Upper lobe of right lung (tissue), 1 donor: ENCODE measurements at regions not wholly inside any gene's neighbourhood (a gene's known extent, or its start where the extent isn't known, plus 50 kb on each side); places are given as distances from the start of the nearest gene placed in this dataset.
"Not testable (repeated sequence)": the region's sequence is repeated elsewhere in the genome, so short reads cannot be mapped to it uniquely, and the experiment has no call there.

Experiments used
- ATAC-seq: fragments of 200-7000 bp; cut with Tn5 transposase; one replicate; pipeline ENCODE4 v1.9.1; 2020; ENCODE audit warnings: mild to moderate bottlenecking, moderate library complexity
- DNase-seq: peaks from one replicate; pipeline ENCODE4 v3.0.0-alpha.2; 2020
- H3K27ac ChIP-seq: fragments of 200-600 bp; one replicate; pipeline ENCODE4 v1.8.0; 2022
- H3K27me3 ChIP-seq: fragments of 200-600 bp; one replicate; pipeline ENCODE4 v1.8.0; 2022; ENCODE audit warnings: mild to moderate bottlenecking
- H3K36me3 ChIP-seq: fragments of 200-600 bp; one replicate; pipeline ENCODE4 v1.8.0; 2022
- H3K4me1 ChIP-seq: fragments of 200-600 bp; one replicate; pipeline ENCODE4 v1.8.0; 2022
- H3K4me3 ChIP-seq: fragments of 200-600 bp; one replicate; pipeline ENCODE4 v1.8.0; 2022; ENCODE audit warnings: mild to moderate bottlenecking
- H3K9me3 ChIP-seq: fragments of 200-600 bp; one replicate; pipeline ENCODE4 v1.8.0; 2022
- CTCF ChIP-seq: fragments of 200-600 bp; IDR thresholded peaks from one replicate; pipeline ENCODE4 v1.8.0; 2022; ENCODE audit warnings: antibody characterized with exemption
- intact Hi-C: fragments of 100-400 bp; cut with DNase I; formaldehyde crosslinking; loops from one replicate; pipeline ENCODE4 v1.11.0; 2022
- donor health status: DM: no; HTN: yes; CAD: no; lungs with severe emphysema.

GRCh38 chr13:91056746-91057145 lies 290.7 kb upstream of the MIR17HG start:
- no peak for TF ChIP-seq CTCF
- Histone ChIP-seq H3K36me3 (no peaks in the 10 kb centered on the region), H3K27me3 (no peaks in the 10 kb centered on the region), H3K27ac (no peak overlapping the region), H3K9me3 (no peaks in the 10 kb centered on the region), H3K4me1 (no peaks in the 10 kb centered on the region), H3K4me3 (no peak overlapping the region)
- DNase-seq (no peak), ATAC-seq (no peak)
- intact Hi-C loops = no loop called here

DNA sequence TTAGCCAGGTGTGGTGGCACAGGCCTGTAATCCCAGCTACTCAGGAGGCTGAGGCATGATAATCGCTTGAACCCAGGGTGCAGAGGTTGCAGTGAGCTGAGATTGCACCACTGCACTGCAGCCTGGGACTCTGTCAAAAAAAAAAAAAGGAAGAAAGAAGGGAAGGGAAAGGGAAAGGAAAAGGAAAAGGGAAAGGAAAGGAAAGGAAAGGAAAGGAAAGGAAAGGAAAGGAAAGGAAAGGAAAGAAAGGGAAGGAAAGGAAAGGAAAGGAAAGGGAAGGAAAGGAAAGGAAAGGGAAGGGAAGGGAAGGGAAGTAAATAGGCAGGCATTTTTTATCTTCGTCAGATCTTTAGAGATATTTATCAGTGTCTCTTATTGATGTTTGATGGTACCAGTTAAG lies 290.0 kb upstream of the MIR17HG start:
- H3K9me3 ChIP-seq, intact Hi-C loops, H3K36me3 ChIP-seq, H3K27ac ChIP-seq, ATAC-seq, H3K27me3 ChIP-seq, DNase-seq, H3K4me3 ChIP-seq, H3K4me1 ChIP-seq: not testable (repeated sequence)

GRCh38 chr13:91058066-91058465 lies 289.4 kb upstream of the MIR17HG start:
- no peak for ATAC-seq
- DNase-seq = no peak
- no peaks in the 10 kb centered on the region for H3K4me1 ChIP-seq
- H3K9me3 ChIP-seq = no peaks in the 10 kb centered on the region
- no peak overlapping the region for H3K4me3 ChIP-seq
- H3K27ac ChIP-seq = no peak overlapping the region
- intact Hi-C loops = no loop called here
- H3K27me3 ChIP-seq = no peaks in the 10 kb centered on the region
- no peak for TF ChIP-seq CTCF
- no peaks in the 10 kb centered on the region for H3K36me3 ChIP-seq

DNA sequence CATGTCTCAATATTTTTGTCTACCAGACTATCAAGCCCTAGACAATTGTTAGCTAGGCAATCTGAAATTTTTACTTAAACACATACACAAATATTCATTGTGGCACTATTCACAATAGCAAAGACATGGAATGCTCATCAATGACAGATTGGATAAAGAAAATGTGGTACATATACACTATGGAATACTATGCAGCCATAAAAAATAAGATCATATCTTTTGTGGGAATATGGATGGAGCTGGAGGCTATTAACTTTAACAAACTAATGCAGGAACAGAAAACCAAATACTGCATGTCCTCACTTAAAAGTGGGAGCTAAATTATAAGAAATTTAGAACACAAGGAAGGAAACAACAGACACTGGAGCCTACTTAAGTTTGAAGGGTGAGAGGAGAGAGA lies 288.6 kb upstream of the MIR17HG start:
- Histone ChIP-seq H3K36me3 (no peaks in the 10 kb centered on the region), H3K4me1 (no peaks in the 10 kb centered on the region), H3K27ac (no peak overlapping the region), H3K9me3 (no peaks in the 10 kb centered on the region), H3K27me3 (no peaks in the 10 kb centered on the region), H3K4me3 (no peak overlapping the region)
- DNase-seq (no peak), ATAC-seq (no peak)
- TF ChIP-seq CTCF = no peak
- intact Hi-C loops = no loop called here

DNA sequence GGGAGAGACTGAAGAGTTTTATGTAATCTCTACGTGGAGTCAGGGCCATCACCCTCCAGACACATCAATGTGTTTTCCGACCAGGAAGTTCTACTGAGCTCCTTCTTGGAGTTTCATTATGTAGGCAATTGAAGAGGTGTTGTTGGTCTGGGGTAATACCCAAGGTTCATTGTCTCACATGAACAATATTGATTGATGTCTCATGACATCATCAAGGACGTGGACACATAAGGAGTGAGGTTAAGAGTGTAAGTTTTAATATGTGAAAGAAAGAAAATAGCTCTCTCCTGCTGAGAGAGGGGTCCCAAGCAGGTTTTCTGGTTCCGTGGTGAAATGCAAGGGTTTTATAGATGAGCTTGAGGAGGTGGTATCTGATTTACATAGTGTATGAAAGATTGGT lies 280.7 kb upstream of the MIR17HG start:
- H3K27ac ChIP-seq = no peak overlapping the region
- no peak for TF ChIP-seq CTCF
- ATAC-seq (no peak), DNase-seq (no peak)
- no peaks in the 10 kb centered on the region for H3K4me1 ChIP-seq
- H3K36me3 ChIP-seq = no peaks in the 10 kb centered on the region
- intact Hi-C loops = no loop called here
- H3K9me3 ChIP-seq = no peaks in the 10 kb centered on the region
- H3K4me3 ChIP-seq = no peak overlapping the region
- no peaks in the 10 kb centered on the region for H3K27me3 ChIP-seq

GRCh38 chr13:91072486-91072885 lies 275.0 kb upstream of the MIR17HG start:
- intact Hi-C loops = no loop called here
- no peak for TF ChIP-seq CTCF
- Histone ChIP-seq H3K4me3 (no peak overlapping the region), H3K27me3 (no peaks in the 10 kb centered on the region), H3K27ac (no peak overlapping the region), H3K9me3 (no peaks in the 10 kb centered on the region), H3K4me1 (no peaks in the 10 kb centered on the region), H3K36me3 (no peaks in the 10 kb centered on the region)
- ATAC-seq = no peak
- DNase-seq = no peak
